WTC11 (cell line): ENCODE measurements at regions not wholly inside any gene's neighbourhood (a gene's known extent, or its start where the extent isn't known, plus 50 kb on each side); places are given as distances from the start of the nearest gene placed in this dataset.

ENCODE experiments used
- CREM ChIP-seq: sonication (generic); formaldehyde crosslinking; IDR thresholded peaks from 2 replicates; pipeline ENCODE4 v1.8.1; 2022; ENCODE audit warnings: mild to moderate bottlenecking, missing genetic modification reagents, moderate library complexity
- CTCF ChIP-seq: fragments of 200-600 bp; IDR thresholded peaks from 2 replicates; pipeline ENCODE4 v1.8.0; 2022; ENCODE audit warnings: antibody characterized with exemption
- ELF4 ChIP-seq: sonication (generic); formaldehyde crosslinking; IDR thresholded peaks from 2 replicates; pipeline ENCODE4 v1.8.1; 2022; ENCODE audit warnings: low read depth, mild to moderate bottlenecking, moderate library complexity, missing genetic modification reagents
- FOXJ3 ChIP-seq: sonication (generic); formaldehyde crosslinking; IDR thresholded peaks from 2 replicates; pipeline ENCODE4 v1.9.0; 2021; ENCODE audit warnings: missing genetic modification reagents, mild to moderate bottlenecking, borderline replicate concordance
- FOXP1 ChIP-seq: sonication (generic); formaldehyde crosslinking; IDR thresholded peaks from 2 replicates; pipeline ENCODE4 v1.8.0; 2022; ENCODE audit warnings: missing genetic modification reagents, mild to moderate bottlenecking, moderate library complexity, borderline replicate concordance
- TF ChIP-seq, protein P1 (sequence below): sonication (generic); formaldehyde crosslinking; IDR thresholded peaks from 2 replicates; pipeline ENCODE4 v1.8.0; 2022; ENCODE audit warnings: mild to moderate bottlenecking, missing genetic modification reagents
- TF ChIP-seq, protein P2 (sequence below): fragments of 250-450 bp; sonication (Bioruptor Pico); IDR thresholded peaks from 2 replicates; pipeline ENCODE4 v1.9.0; 2021; ENCODE audit warnings: mild to moderate bottlenecking

- TF ChIP-seq CTCF: no peak
- TF ChIP-seq FOXP1 (CRISPR knock-in tag): no peak
- TF ChIP-seq, protein P1, sequence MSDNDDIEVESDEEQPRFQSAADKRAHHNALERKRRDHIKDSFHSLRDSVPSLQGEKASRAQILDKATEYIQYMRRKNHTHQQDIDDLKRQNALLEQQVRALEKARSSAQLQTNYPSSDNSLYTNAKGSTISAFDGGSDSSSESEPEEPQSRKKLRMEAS (CRISPR knock-in tag): no peak
- TF ChIP-seq, protein P2, sequence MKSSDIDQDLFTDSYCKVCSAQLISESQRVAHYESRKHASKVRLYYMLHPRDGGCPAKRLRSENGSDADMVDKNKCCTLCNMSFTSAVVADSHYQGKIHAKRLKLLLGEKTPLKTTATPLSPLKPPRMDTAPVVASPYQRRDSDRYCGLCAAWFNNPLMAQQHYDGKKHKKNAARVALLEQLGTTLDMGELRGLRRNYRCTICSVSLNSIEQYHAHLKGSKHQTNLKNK (CRISPR knock-in tag): no peak
- TF ChIP-seq FOXJ3 (CRISPR knock-in tag): no peak
- TF ChIP-seq ELF4 (CRISPR knock-in tag): no peak
- TF ChIP-seq CREM (CRISPR knock-in tag): no peak
Measured at GRCh38 chr19:31772915-31773314, 423.7 kb upstream of the TSHZ3 start.
